ENCODE measurements at regions not wholly inside any gene's neighbourhood (a gene's known extent, or its start where the extent isn't known, plus 50 kb on each side); places are given as distances from the start of the nearest gene placed in this dataset.
A peak's percentile ranks its signal among the peaks of the same experiment; 100 is the strongest.
"Not testable (repeated sequence)": the region's sequence is repeated elsewhere in the genome, so short reads cannot be mapped to it uniquely, and the experiment has no call there.

DNA sequence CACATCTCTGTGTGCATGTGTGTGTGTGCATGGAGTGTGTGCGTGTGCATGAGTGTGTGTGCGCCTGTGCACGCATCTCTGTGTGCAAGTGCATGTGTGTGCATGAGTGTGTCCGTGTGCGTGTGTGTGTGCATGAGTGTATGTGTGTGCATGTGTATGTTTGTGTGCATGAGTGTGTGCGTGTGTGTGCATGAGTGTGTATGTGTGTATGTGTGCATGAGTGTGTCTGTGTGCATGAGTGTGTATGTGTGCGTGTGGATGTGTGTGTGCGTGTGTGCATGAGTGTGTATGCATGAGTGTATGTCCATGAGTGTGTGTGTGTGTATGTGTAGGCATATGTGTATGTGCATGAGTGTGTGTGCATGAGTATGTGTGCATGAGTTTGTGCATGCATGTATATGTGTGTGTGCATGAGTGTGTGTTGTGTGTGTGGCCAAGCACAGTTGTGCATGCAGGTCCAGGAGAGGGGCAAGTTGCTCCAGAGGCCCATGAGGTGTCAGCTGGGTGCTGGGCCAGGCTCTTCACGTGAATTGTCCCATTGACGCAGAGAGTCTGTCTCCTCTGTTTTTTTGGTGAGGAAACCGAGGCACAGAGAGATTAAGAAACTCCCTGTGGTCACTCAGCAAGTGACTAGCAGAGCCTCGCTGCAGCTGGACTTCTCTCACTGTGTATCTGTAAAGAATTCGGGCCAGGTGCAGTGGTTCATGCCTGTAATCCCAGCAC is 75.5 kb downstream of the ASB1 start:
- DNase-seq: no peak

DNA sequence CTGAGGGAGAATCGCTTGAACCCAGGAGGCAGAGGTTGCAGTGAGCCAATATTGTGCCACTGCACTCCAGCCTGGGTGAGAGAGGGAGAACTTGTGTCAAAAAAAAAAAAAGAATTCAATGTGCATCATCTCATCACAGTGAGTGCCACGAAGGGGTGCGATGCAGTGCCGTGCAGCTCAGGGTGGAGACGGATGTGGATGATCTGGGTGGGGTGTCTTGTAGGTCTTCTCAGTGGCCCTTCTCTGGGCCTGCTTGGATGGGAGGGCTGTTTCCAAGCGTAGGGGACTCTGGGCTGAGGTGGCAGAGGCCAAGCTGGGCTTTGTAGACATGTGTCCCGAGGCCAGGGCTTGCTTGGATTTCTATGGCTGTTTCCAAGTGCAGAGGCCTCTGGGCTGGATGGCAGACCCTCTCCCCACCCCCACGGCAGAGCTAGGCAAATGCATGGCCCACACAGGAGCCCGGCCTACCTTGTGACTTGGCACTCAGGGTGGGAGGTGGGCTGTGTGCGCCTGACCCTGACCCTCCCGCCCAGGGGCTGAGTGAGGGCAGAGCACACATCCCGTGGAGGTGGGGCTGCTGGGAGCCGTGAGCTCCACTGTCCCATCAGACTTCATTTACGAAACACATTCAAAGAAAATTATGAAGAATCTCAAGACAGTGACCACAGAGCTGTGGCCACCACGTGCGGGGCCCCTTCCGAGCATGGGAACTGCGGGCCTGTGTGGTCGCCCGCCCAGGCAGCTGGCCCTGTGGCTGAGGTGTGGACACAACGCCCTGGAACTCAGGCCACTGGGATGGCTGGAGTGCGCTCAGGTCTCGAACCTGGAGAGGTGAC is 76.4 kb downstream of the ASB1 start:
- no peak for DNase-seq

DNA sequence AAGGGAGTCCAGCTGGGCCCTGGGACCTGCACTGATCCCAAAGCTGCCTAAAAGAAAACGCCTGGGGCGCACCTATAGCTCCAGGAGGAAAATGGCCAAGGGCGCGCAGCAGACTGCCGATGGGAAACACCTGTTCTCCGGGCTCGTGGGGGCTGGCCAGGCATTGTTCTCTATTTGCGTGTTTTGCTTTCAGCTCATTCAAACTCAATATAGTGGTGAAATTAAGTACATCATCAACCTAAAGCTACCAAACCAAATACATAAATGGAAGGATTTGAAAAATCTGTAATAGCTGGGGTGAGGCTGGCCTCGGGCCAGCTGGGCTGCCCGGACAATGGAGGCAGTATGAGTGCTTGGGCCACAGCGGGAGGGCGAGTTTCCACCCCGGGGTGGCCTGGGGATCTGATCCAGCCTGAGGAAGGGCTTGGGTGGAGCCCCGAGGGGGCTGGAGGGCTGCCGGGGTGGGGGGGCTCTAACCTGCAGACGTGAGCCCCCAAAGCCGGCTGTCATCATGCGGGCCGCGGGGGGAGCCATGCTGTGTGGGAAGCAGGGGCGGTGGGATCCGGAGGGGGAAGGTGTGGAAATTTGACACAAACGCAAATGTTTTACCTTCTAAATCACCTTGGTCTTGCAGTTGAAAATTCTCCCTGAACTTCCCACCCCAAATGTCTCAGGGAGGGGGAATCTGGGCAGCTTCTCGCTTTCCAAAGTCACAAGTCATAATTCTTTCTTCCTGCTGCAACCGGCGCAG is 77.6 kb downstream of the ASB1 start:
- DNase-seq: no peak

DNA sequence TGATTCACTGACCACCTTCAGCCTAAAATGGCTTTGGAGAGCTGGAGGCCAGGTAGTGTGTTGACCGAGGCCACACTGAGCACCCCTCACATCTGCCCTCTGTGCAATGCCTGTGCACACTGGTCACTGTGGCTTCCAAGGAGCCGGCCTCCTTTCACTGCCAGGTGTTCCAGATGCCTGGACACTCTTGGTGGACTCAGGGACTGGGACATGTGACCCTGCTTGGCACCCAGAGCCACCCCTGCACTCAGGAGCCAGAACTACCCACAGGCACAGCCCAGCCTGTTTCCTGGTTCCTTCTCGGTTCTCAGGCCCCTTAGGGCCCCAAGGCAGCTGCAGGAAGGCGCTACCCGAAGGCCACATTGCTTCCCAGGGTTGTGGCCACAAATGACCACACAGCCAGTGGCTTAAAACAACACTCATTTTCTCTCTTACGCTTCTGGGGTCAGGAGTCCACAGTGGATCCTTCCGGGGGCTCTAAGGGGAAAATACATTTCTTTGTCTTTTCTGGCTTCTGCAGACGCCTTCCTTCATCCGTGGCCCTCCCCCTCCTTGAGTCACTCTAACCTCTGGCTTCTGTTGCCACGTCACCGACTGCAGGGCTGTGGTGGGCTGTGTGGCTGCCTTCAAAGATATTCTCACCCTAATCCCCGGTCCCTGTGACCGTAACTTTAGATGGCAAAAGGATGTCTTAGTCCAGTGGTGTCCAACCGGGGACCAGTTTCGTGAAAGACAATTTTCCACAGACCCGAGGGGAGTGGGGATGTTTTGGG is 78.6 kb downstream of the ASB1 start:
- no peak for DNase-seq

DNA sequence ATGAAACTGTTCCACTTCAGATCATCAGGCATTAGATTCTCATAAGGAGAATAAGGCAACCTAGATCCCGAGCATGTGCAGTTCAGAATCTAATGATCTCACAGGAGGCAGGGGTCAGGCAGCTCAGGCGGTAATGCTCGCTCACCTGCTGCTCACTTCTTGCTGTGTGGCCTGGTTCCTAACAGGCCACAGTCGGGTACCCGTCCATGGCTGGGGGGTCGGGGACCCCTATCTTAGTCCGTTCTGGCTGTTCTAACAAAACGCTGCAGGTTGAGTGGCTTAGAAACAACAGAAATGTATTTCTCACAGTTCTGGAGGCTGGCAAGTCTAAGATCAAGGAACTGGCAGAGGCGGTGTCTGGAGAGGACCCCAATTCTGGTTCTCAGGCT is 79.2 kb downstream of the ASB1 start:
- no peak for DNase-seq

DNA sequence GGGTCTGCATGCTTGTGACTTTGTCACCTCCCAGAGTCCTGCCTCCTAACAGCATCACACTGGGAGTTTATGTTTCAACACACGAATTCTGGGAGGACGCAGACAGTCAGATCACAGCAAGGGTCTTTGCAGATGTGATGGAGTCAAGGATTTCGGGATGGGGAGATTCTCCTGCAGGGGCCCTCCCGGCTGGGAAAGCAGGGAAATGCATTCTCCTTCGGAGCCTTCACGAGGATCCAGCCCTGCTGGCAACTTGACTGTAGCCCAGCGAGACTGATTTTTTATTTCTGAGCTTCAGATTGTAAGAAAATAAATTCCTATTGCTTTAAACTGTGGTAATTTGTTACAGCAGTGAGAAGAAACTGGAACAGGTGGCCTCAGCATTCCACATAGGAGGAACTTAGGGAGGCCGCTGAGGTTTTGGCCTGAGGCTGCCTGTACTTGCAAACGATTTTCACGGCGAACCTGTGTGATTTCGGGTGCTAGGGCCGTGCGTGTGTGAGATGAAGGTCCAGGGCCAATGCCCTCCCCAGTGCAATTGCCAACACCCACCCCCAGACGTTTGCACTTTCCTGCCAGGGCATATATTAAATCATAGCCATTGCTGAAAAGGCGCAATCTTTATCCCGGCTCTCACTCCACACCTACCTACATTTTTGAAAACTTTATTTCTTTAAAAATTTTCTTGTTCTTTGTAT is 79.8 kb downstream of the ASB1 start:
- DNase-seq: no peak

DNA sequence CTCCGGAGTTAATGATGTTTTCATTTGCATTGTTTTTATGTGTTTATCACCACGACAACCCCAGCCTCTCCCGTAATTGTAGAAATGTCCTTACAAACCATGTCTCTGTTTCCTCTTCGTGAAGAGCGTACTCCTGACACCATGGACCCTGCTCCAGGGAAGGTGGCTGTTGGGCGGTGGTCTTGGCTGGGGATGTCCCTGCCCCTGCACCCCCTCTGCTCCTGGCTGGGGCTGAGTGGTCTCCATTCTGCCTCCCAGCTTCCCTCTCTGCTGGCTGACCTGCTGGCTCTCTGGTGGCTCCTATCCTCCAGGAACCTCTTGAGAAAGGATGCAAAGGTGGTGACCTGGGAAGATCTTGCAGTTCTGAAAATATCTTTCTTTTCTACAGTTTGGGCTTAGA is 81.1 kb downstream of the ASB1 start:
- no peak for DNase-seq

DNA sequence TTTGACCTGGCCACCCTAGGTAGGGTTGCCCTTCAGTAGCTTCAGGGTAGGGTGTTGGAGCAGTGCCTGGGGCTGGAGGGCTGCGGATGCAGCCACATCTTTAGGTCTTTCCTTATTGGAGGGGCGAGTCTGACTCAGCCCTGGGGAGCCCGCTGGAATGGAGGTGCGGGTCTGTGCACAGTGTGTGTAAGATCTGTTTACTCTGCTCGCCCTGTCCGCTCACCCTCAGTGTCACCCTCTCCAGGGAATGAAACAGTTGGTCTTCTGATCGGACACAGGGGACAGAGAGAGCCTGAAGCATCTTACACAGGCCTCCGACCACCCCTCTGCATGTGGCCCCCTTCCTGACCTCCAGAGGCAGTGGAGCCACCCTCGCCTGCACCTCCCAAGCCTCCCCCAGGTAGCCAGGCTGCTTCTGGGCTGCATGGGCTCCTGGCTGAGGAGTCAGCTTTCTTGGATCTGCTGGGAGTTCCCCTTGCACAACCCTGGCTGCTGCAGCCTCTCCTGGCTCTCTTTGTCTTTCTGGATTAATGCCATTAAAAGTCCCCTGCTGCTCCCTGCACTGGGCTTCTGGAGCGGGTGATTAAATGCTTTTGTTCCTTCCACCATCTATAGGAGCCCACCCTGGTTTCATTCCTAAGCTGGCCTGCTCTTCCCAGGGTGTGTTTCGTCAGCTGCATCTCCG is 82.6 kb downstream of the ASB1 start:
- no peak for DNase-seq

DNA sequence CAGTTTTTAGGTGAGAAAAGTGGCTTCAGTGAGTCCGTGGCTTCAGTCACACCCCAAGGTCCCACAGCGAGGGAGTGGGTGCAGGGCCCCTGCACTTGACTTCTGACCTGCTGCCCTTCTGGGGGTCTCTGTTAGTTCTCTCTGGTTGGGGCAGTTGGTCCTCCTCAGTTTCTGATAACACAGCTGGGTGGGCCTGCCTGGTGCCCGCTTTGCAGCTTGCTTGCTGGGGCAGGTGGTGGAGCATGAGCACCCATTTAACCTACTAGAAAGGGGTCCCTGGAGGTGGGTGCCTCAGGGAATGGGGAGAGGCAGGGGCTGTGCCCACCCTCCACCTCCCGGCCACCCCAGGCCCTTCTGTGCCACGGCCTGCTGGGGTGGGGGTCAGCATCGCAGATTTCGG is 83.2 kb downstream of the ASB1 start:
- DNase-seq: no peak

DNA sequence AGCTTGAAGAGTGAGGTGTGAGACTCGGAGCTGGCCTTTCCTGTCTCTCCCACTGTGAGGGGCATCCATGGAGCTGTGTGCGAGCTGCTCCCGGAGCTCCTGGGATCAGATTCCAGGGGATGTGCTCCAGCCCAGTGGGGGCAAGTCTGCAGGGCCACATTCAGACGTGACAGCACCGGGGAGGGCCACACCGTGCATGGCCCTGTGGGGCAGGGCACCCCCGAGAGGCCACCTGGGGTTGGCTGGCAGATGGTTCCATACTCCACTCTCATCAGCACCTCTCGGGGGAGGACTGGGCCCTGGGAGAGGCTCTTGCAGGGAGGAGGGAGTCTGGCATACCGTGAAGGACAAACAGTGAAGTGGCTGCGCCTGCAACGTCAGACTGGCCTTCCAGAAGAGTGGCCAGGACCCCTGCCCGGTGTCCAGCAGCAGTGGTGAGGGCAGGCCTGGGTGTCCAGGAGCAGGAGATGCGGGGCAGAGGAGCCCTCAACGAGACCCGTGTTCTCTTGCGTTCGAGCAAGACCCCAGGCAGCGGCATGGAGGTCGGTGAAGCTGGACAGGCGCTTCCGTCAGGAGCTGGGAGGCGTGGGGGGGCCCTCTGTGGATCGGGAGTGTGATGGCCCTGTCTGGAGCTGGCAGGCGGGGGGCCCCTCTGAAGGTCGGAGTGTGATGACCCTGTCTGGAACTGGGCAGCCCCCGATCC is 84.3 kb downstream of the ASB1 start:
- DNase-seq: no peak

DNA sequence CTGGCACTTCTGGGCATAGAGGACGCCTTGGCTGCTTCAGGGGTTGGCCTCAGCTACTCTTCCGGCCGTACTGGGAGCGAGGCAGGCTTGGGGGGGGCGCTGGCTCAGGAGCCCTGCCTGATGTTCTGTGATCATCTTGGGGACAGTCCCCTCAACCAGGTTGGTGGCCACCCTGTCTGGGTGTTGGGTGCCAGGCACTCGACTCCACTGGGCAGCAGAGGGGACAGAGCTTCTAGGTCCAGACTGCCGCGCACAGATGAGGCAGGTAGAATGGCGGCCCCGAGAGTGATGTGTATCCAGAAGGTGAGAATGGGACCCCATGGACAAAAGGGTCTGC is 84.9 kb downstream of the ASB1 start:
- no peak for DNase-seq

DNA sequence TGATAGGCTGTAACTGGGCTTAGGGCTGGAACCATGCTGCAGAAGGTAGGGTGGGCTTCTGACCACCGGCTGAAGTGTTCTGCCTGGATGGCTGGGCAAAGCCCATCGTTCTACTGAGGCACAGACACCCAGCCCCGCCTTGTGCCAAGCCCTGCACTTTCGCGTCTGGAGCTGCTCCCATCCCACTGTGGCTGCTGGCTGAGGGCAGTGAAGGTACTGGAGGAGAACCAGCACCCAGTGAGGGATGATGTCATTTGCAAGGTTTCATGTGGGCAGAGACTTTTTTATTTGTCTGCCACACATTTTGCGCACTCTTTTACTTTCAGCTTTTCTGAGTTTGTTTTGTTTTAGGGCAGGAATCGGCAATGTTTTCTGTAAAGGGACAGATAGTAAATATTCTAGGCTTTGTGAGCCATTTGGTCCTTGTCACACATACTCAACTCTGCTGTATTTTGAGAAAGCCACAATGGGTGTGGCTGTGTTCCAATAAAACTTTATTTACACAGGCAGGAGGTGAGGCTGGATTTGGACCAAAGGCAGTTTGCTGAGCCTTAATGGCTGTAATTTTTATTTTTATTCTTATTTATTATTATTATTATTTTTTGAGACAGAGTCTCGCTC is 85.6 kb downstream of the ASB1 start:
- DNase-seq: no peak

DNA sequence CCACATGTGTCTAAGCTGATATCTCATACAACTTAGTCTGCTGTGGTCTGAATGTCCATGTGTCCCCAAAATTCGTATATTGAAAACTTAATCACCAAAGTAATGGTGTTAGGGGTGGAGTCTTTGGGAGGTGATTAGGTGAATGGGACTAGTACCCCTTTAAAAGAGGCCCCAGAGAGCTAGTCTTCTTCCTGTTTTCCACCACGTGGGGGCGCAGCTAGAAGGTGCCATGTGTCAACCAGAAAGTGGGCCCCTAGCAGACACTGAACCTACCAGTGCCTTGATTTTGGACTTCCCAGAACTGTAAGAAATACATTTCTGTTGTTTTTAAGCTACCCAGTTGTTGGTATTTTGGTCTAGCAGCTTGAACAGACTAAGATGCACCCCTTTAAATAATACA is 86.6 kb downstream of the ASB1 start:
- peak; percentile 35 for DNase-seq

DNA sequence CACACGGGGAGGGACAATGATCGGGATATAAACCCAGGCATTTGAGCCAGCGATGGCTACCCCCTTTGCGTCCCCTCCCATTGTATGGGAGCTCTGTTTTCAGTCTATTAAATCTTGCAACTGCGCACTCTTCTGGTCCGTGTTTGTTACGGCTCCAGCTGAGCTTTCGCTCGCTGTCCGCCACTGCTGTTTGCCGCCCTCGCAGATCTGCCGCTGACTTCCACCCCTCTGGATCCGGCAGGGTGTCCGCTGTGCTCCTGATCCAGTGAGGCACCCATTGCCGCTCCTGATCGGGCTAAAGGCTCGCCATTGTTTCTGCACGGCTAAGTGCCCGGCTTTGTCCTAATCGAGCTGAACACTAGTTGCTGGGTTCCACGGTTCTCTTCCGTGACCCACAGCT is 87.3 kb downstream of the ASB1 start:
- DNase-seq: not testable (repeated sequence)

DNA sequence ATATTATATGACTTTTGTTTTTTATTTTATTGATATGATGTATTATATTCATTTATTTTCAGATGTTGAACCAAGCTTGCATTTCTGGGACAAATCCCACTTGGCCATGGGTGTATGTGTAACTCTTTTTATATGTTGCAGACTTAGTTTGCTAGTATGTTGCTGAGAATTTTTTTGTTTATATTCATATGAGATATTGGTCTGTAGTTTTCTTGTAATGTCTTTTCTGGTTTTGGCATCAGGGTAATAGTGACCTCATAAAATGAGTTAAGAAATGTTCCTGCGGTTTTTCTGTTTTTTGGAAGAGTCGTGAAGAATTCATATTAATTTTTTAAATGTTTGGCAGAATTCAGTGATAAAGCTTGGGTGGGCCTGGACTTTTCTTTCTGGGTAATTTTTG is 88.7 kb downstream of the ASB1 start:
- no peak for DNase-seq

DNA sequence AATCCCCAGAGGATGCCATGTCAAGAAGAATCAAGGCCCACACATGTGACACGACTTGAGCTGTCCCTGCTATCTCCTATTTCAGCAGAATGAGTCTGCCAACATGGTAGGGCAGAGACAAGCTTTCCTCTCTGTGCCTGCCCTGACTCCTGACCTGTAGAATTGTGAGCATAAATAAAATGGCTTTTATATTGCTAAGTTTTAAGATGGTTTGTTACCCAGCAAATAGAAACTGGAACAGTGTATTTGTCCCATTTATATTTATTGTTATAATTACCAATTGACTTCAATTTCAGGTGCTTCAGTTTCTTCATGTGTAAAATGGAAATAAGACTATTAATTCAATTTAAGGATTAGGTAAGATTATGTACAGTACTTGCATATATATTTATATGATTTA is 90.5 kb downstream of the ASB1 start:
- no peak for DNase-seq

DNA sequence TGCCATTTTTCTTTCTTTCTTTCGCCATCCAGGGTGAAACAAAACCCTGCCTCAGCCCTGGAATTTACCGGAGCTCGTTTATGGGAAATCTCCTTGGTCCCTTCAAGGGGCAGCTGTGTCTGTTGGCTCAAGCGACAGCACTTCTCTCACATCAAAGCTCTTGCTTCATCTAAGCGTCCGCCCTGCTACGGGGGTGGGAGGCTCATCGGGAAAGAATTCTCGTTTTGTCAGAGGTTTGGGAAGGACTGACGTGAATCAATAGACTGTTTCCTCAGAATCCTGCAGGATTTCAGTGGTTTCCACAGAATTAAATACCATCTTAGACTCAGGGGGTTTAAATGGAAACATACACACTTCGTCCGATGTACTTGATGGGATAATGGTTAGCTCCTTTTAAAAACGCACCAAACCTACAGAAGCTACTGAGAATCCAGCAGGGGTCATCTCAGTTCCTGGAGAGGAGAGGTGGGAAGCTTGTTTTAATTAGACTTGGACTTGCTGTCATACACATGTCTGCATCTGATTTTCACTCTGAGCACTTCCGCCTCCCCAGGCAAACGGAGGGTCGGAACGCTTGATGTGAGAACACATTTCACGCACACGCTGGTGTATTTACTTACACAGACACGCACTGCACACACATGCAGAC is 91.6 kb downstream of the ASB1 start:
- DNase-seq: no peak

DNA sequence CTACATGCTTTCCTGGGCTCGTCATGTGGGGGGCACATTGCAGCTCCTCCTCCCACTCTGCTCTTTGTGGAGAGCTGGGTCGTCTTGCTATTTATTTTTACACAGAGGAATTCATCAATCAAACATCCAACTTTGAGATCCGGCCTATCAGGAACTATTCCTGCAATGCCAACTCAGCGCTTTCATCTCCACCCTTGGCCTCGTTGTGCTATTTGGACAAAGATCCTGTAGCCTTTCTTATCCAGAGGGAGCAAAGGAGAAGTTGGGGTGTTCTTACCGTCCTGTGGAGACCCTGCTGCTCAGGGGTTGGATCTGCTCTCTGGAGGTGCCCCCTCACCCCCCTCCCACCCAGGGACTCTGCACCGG is 92.1 kb downstream of the ASB1 start:
- DNase-seq: no peak

DNA sequence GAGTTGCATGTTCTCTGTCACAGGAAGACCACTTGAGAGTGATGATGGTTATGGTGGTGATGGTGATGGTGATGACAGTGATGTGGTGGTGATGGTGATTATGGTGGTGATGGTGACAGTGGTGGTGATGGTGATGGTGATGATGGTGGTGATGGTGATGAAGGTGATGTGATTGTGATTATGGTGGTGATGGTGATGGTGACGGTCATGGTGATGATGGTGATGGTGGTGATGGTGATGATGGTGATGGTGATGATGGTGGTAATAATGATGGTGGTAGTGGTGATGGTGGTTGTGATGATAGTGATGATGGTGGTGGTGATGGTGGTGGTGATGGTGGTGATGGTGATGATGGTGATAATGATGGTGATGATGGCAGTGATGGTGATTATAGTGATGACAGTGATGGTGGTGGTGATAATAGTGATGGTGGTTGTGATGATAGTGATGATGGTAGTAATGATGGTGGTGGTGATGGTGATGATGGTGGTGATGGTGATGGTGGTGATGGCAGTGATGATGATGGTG is 93.7 kb downstream of the ASB1 start:
- DNase-seq: no peak

DNA sequence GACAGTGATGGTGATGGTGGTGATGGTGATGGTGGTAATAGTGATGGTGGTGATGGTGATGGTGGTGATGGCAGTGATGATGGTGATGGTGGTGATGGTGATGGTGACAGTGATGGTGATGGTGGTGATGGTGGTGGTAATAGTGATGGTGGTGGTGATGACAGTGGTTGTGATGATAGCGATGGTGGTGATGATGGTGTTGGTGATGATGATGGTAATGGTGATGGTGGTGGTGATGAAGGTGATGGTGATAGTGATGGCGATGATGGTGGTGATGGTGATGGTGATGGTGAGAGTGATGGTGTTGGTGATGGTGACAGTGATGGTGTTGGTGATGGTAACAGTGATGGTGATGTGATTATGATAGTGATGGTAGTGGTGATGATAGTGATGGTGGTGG is 94.3 kb downstream of the ASB1 start:
- DNase-seq: no peak
